ENCODE measurements at regions not wholly inside any gene's neighbourhood (a gene's known extent, or its start where the extent isn't known, plus 50 kb on each side); places are given as distances from the start of the nearest gene placed in this dataset.

- in situ Hi-C loops (cut with HindIII; ENCODE audit: low pct_unique_long_range_greater_than_20kb, low sequenced_read_pairs), result no loop called here
These were observed 77.7 kb downstream of the GPR88 start for GRCh38 chr1:100615686-100616085.

GRCh38 chr1:100616121-100616621 lies 78.2 kb downstream of the GPR88 start:
- Histone ChIP-seq H3K9me3 (ENCODE audit: control insufficient read depth, insufficient read depth, low read depth, low read length) (no peaks in the 10 kb centered on the region), H3K27ac (ENCODE audit: low read length) (no peak overlapping the region), H3K4me1 (ENCODE audit: control insufficient read depth, insufficient read depth, low read length) (no peaks in the 10 kb centered on the region), H3K36me3 (ENCODE audit: control insufficient read depth, insufficient read depth, low read length) (no peaks in the 10 kb centered on the region), H3K27me3 (ENCODE audit: control insufficient read depth, insufficient read depth, low read length) (no peaks in the 10 kb centered on the region), H3K4me3 (ENCODE audit: low read depth in 2 of 2, low read length in 2 of 2) (no peak overlapping the region)
- ChIA-PET POLR2A (no interaction called here), CTCF (no interaction called here)
- in situ Hi-C loops (cut with HindIII; ENCODE audit: low pct_unique_long_range_greater_than_20kb, low sequenced_read_pairs), result no loop called here
- ATAC-seq (no peak), DNase-seq (ENCODE audit: low read depth, low spot score) (no peak)
- intact Hi-C loops (cut with micrococcal nuclease; ENCODE audit: unreplicated experiment), result no loop called here
- TF ChIP-seq TCF7L2 (IDR thresholded peaks at IDR 0.05; ENCODE audit: low read depth, low read length), result no peak
- no peak for TF ChIP-seq POLR2AphosphoS5 (IDR thresholded peaks at IDR 0.05; ENCODE audit: low read depth, low read length)
- no peak for TF ChIP-seq CTCF (IDR thresholded peaks at IDR 0.05)
- TF ChIP-seq, protein P1, sequence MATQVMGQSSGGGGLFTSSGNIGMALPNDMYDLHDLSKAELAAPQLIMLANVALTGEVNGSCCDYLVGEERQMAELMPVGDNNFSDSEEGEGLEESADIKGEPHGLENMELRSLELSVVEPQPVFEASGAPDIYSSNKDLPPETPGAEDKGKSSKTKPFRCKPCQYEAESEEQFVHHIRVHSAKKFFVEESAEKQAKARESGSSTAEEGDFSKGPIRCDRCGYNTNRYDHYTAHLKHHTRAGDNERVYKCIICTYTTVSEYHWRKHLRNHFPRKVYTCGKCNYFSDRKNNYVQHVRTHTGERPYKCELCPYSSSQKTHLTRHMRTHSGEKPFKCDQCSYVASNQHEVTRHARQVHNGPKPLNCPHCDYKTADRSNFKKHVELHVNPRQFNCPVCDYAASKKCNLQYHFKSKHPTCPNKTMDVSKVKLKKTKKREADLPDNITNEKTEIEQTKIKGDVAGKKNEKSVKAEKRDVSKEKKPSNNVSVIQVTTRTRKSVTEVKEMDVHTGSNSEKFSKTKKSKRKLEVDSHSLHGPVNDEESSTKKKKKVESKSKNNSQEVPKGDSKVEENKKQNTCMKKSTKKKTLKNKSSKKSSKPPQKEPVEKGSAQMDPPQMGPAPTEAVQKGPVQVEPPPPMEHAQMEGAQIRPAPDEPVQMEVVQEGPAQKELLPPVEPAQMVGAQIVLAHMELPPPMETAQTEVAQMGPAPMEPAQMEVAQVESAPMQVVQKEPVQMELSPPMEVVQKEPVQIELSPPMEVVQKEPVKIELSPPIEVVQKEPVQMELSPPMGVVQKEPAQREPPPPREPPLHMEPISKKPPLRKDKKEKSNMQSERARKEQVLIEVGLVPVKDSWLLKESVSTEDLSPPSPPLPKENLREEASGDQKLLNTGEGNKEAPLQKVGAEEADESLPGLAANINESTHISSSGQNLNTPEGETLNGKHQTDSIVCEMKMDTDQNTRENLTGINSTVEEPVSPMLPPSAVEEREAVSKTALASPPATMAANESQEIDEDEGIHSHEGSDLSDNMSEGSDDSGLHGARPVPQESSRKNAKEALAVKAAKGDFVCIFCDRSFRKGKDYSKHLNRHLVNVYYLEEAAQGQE (IDR thresholded peaks at IDR 0.05; ENCODE audit: insufficient read depth in 1 of 2, low read depth in 2 of 2, low read length in 1 of 2), result no peak
- TF ChIP-seq SIN3A (IDR thresholded peaks at IDR 0.05; ENCODE audit: borderline replicate concordance, insufficient read depth, low read depth, low read length), result no peak
- no TSS peak for BruUV-seq (replicated peaks)

More at GRCh38 chr1:100615686-100616085, 77.7 kb downstream of the GPR88 start:
- H3K27ac ChIP-seq (ENCODE audit: low read length), result no peak overlapping the region
- TF ChIP-seq POLR2AphosphoS5 (IDR thresholded peaks at IDR 0.05; ENCODE audit: low read depth, low read length), result no peak
- TF ChIP-seq SIN3A (IDR thresholded peaks at IDR 0.05; ENCODE audit: borderline replicate concordance, insufficient read depth, low read depth, low read length), result no peak
- no peak for TF ChIP-seq CTCF (IDR thresholded peaks at IDR 0.05)
- TF ChIP-seq TCF7L2 (IDR thresholded peaks at IDR 0.05; ENCODE audit: low read depth, low read length), result no peak
- TF ChIP-seq, protein P1 (IDR thresholded peaks at IDR 0.05; ENCODE audit: insufficient read depth in 1 of 2, low read depth in 2 of 2, low read length in 1 of 2), result no peak
- no peaks in the 10 kb centered on the region for H3K36me3 ChIP-seq (ENCODE audit: control insufficient read depth, insufficient read depth, low read length)
- no TSS peak for BruUV-seq (replicated peaks)
- CTCF ChIA-PET, result no interaction called here
- intact Hi-C loops (cut with micrococcal nuclease; ENCODE audit: unreplicated experiment), result no loop called here
- H3K4me1 ChIP-seq (ENCODE audit: control insufficient read depth, insufficient read depth, low read length), result no peaks in the 10 kb centered on the region
- no peak overlapping the region for H3K4me3 ChIP-seq (ENCODE audit: low read depth in 2 of 2, low read length in 2 of 2)
- DNase-seq (ENCODE audit: low read depth, low spot score) (no peak), ATAC-seq (no peak)
- POLR2A ChIA-PET, result no interaction called here
- H3K9me3 ChIP-seq (ENCODE audit: control insufficient read depth, insufficient read depth, low read depth, low read length), result no peaks in the 10 kb centered on the region
- no peaks in the 10 kb centered on the region for H3K27me3 ChIP-seq (ENCODE audit: control insufficient read depth, insufficient read depth, low read length)

Data from Panc1 (cell line).